ENCODE measurements at regions not wholly inside any gene's neighbourhood (a gene's known extent, or its start where the extent isn't known, plus 50 kb on each side); places are given as distances from the start of the nearest gene placed in this dataset.

GRCh38 chr17:73872816-73873215, 228.6 kb upstream of the SDK2 start:
- no peak for DNase-seq (ENCODE audit: low spot score)
- H4K20me1 ChIP-seq (ENCODE audit: insufficient read depth, low read length), result no peaks in the 10 kb centered on the region
- no peak overlapping the region for H2AFZ ChIP-seq (ENCODE audit: low read length)
- peaks cover 5 to 9% of the 10 kb centered on the region in 2 experiments; a peak in 2 of 5 replicates for H3K27me3 ChIP-seq (ENCODE audit: control insufficient read depth in 1 of 2, insufficient read depth in 2 of 2, low read length in 2 of 2)
- no peak for TF ChIP-seq KDM3A (CRISPR knock-in tag; IDR thresholded peaks at IDR 0.05; ENCODE audit: low read depth)
- no peak for TF ChIP-seq PREB (CRISPR knock-in tag; IDR thresholded peaks at IDR 0.05)
- no peak for TF ChIP-seq NPAS2 (CRISPR knock-in tag; IDR thresholded peaks at IDR 0.05; ENCODE audit: borderline replicate concordance)
- TF ChIP-seq CEBPG (CRISPR knock-in tag; IDR thresholded peaks at IDR 0.05), result no peak
- TF ChIP-seq FIP1L1 (IDR thresholded peaks at IDR 0.05; ENCODE audit: borderline replicate concordance, insufficient read depth, low read depth, low read length), result no peak
- TF ChIP-seq IRF2 (CRISPR knock-in tag; IDR thresholded peaks at IDR 0.05), result no peak
- TF ChIP-seq CCAR2 (optimal IDR thresholded peaks at IDR 0.05; ENCODE audit: low read depth, low read length), result no peak
- TF ChIP-seq HDAC2 (CRISPR knock-in tag; IDR thresholded peaks at IDR 0.05), result no peak
- TF ChIP-seq MAFG (CRISPR knock-in tag; IDR thresholded peaks at IDR 0.05), result no peak
- in situ Hi-C loops (cut with HindIII; ENCODE audit: extremely low pct_ligation_motif_present, low pct_unique_long_range_greater_than_20kb) (no loop called here), intact Hi-C loops (cut with micrococcal nuclease; ENCODE audit: unreplicated experiment) (no loop called here)
- no peak overlapping the region for H3K9ac ChIP-seq (ENCODE audit: insufficient read depth, low read depth, low read length)
- no peak for ATAC-seq
- no peaks in the 10 kb centered on the region for H3K36me3 ChIP-seq (replicated peaks in 1 of 2; ENCODE audit: control insufficient read depth in 1 of 2, insufficient read depth in 2 of 2, low read length in 2 of 2)
- no peaks in the 10 kb centered on the region for H3K9me3 ChIP-seq (ENCODE audit: low read length)
- FAIRE-seq, result no peak
- peaks cover 16% of the 10 kb centered on the region for H3K4me1 ChIP-seq (ENCODE audit: insufficient read depth, low read length)
- WGBS (ENCODE audit: low lambda C conversion rate), result 50% methylated on average over 3 of the region's 3 CpGs
- ChIA-PET POLR2A (interaction anchor here (0.6 kb wide), 1 partner anchor 35 kb away, joined by 4 read pairs; no protein-coding TSS in a partner anchor), CTCF (ENCODE audit: low intra/inter-chr PET ratio, low total read pairs) (no interaction called here)
- H3K79me2 ChIP-seq (ENCODE audit: insufficient read depth, low read length), result no peaks in the 10 kb centered on the region
- no peak overlapping the region for H3K27ac ChIP-seq (ENCODE audit: extremely low read length, insufficient read depth, low read length)
- BruUV-seq (replicated peaks), result no TSS peak
- no peak overlapping the region for H3K4me3 ChIP-seq (replicated peaks in 1 of 3; ENCODE audit: insufficient read depth in 1 of 3, low read depth in 2 of 3, low read length in 3 of 3)
- no peak overlapping the region for H3K4me2 ChIP-seq (ENCODE audit: low read depth, low read length)

Measured in HepG2 (cell line).